HL-60 (cell line): ENCODE measurements at regions not wholly inside any gene's neighbourhood (a gene's known extent, or its start where the extent isn't known, plus 50 kb on each side); places are given as distances from the start of the nearest gene placed in this dataset.

ENCODE experiments used
- POLR2AphosphoS5 ChIP-seq: IDR thresholded peaks from 2 replicates; pipeline ENCODE4 v1.6.1; 2012; ENCODE audit warnings: low read depth
- SPI1 ChIP-seq: IDR thresholded peaks from 2 replicates; pipeline ENCODE4 v1.6.1; 2012; ENCODE audit warnings: low read depth, mild to moderate bottlenecking, borderline replicate concordance
- TF ChIP-seq, protein P1 (sequence below): IDR thresholded peaks from one replicate; pipeline ENCODE4 v1.5.1; 2011; ENCODE audit warnings: low read length, control low read depth, inconsistent platforms; ENCODE audit not compliant: insufficient read depth

DNA sequence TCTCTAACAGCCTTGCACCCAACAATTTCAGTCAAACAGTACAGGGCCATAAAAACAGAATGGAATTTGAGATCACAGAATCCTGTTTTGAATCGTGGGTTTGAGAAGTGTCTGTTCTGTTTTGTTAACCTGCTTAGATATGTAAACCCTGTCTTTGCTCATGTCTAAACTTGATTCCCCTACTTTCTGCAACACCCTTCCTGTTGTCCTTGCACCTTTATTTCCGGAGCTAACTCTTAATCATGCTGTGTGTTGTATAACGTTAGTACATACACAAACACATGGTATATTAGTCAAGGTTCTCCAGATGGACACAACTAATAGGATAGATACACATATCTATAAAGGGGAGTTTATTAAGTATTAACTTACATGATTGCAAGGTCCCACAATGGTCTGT, 2229.2 kb upstream of the C9orf72 start:
- TF ChIP-seq, protein P1, sequence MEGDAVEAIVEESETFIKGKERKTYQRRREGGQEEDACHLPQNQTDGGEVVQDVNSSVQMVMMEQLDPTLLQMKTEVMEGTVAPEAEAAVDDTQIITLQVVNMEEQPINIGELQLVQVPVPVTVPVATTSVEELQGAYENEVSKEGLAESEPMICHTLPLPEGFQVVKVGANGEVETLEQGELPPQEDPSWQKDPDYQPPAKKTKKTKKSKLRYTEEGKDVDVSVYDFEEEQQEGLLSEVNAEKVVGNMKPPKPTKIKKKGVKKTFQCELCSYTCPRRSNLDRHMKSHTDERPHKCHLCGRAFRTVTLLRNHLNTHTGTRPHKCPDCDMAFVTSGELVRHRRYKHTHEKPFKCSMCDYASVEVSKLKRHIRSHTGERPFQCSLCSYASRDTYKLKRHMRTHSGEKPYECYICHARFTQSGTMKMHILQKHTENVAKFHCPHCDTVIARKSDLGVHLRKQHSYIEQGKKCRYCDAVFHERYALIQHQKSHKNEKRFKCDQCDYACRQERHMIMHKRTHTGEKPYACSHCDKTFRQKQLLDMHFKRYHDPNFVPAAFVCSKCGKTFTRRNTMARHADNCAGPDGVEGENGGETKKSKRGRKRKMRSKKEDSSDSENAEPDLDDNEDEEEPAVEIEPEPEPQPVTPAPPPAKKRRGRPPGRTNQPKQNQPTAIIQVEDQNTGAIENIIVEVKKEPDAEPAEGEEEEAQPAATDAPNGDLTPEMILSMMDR, result no peak
- TF ChIP-seq POLR2AphosphoS5 (no peak), SPI1 (no peak)
